NB4 (cell line): ENCODE measurements at regions not wholly inside any gene's neighbourhood (a gene's known extent, or its start where the extent isn't known, plus 50 kb on each side); places are given as distances from the start of the nearest gene placed in this dataset.

Experiments used
- DNase-seq: peaks from one replicate; pipeline ENCODE4 v3.0.0; 2010; ENCODE audit warnings: low read depth
- H3K4me3 ChIP-seq: one replicate; pipeline ENCODE4 v1.5.1; 2011; ENCODE audit warnings: mild to moderate bottlenecking, low read depth, low read length, moderate library complexity
- MYC ChIP-seq: IDR thresholded peaks from 2 replicates; pipeline ENCODE4 v1.6.1; 2011; ENCODE audit warnings: low read depth, low read length
- POLR2A ChIP-seq: IDR thresholded peaks from 2 replicates; pipeline ENCODE4 v1.6.1; 2011; ENCODE audit warnings: mild to moderate bottlenecking; ENCODE audit not compliant: insufficient read length; ENCODE audit errors: extremely low read depth
- TF ChIP-seq, protein P1 (sequence below): IDR thresholded peaks from one replicate; pipeline ENCODE4 v1.5.1; 2012; ENCODE audit warnings: low read depth, low read length
- TF ChIP-seq, protein P2 (sequence below): IDR thresholded peaks from 2 replicates; pipeline ENCODE4 v1.6.1; 2011; ENCODE audit warnings: low read depth, low read length

DNA sequence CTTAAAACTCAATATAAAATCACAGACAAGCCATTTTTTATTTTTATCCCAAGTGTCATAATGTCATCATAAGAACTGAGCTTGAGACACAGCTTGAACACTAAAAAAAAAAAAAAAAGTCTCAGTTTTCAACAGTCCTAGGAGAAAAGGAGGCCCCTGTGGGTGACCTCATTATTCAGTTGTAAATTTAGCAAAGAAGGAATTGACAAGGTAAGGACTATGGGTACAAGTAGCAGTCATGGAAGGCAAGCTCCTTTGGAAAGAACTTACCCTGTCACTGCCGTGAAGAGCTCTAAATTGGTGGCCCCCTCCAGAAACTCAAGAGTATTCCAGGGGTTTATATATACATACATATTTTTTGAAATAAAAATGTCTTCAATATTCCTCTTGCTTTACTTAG is 864.4 kb upstream of the KCND2 start:
- no peak overlapping the region for H3K4me3 ChIP-seq
- TF ChIP-seq, protein P1, sequence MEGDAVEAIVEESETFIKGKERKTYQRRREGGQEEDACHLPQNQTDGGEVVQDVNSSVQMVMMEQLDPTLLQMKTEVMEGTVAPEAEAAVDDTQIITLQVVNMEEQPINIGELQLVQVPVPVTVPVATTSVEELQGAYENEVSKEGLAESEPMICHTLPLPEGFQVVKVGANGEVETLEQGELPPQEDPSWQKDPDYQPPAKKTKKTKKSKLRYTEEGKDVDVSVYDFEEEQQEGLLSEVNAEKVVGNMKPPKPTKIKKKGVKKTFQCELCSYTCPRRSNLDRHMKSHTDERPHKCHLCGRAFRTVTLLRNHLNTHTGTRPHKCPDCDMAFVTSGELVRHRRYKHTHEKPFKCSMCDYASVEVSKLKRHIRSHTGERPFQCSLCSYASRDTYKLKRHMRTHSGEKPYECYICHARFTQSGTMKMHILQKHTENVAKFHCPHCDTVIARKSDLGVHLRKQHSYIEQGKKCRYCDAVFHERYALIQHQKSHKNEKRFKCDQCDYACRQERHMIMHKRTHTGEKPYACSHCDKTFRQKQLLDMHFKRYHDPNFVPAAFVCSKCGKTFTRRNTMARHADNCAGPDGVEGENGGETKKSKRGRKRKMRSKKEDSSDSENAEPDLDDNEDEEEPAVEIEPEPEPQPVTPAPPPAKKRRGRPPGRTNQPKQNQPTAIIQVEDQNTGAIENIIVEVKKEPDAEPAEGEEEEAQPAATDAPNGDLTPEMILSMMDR: no peak
- TF ChIP-seq MYC (no peak), POLR2A (no peak)
- TF ChIP-seq, protein P2, sequence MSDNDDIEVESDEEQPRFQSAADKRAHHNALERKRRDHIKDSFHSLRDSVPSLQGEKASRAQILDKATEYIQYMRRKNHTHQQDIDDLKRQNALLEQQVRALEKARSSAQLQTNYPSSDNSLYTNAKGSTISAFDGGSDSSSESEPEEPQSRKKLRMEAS: no peak
- no peak for DNase-seq

DNA sequence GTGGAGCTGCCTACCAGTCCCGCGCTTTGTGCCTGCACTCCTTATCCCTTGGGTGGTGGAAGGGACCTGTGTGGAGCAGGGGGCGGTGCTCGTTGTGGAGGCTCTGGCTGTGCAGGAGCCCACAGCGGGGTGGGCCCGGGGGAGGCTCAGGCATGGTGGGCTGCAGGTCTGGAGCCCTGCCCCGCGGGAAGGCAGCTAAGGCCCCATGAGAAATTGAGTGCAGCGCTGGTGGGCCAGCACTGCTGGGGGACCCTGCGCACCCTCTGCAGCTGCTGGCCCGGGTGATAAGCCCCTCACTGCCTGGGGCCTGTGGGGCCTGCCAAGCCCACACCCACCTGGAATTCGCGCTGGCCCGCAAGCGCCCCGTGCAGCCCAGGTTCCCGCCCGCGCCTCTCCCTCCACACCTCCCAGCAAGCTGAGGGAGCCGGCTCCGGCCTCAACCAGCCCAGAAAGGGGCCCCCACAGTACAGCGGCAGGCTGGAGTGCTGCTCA is 859.6 kb upstream of the KCND2 start:
- TF ChIP-seq, protein P1: no peak
- no peak for TF ChIP-seq POLR2A
- TF ChIP-seq, protein P2: no peak
- TF ChIP-seq MYC: no peak
- no peak for DNase-seq

DNA sequence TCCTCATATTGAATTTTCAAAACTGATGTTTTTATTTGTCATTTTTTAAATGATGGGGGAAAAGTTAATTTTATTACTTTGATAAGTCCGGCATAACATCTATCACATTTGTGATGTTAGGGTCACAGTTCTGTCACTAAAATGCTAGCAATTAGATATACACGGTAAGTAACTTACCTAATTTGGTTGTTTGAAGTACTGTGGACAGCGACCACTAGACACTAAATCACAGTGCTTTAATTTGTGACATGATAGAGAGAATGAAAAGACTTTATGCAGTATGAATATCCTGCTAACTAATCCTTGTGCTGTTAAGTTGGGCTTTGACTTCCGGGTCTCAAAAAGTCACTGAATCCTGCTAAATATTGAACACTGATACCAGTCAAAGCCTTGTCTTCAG is 857.3 kb upstream of the KCND2 start:
- no peak for DNase-seq
- H3K4me3 ChIP-seq: no peak overlapping the region
- no peak for TF ChIP-seq MYC
- TF ChIP-seq, protein P2: no peak
- TF ChIP-seq, protein P1: no peak
- TF ChIP-seq POLR2A: no peak

More for the DNA sequence above, 859.6 kb upstream of the KCND2 start:
- H3K4me3 ChIP-seq: no peak overlapping the region

DNA sequence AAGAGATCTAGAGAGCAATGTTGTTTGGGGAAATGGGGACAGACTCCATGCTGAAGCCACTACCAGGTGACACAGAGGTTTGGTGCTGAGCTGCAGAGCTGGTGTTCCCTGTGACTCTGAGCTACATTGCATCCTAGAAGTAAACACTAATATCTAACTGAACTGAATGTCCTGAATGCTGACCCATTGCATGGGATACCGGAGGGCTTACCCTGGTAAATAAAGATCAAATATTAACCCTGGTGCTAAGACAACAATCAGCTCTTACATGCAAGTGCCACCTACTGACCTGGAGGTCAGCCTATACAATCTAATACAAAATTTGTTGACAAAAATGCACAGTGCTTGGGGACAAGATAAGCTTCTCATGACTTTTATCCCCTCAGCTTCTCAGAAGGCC is 851.3 kb upstream of the KCND2 start:
- no peak for DNase-seq
- TF ChIP-seq, protein P2: no peak
- TF ChIP-seq MYC: no peak
- no peak overlapping the region for H3K4me3 ChIP-seq

DNA sequence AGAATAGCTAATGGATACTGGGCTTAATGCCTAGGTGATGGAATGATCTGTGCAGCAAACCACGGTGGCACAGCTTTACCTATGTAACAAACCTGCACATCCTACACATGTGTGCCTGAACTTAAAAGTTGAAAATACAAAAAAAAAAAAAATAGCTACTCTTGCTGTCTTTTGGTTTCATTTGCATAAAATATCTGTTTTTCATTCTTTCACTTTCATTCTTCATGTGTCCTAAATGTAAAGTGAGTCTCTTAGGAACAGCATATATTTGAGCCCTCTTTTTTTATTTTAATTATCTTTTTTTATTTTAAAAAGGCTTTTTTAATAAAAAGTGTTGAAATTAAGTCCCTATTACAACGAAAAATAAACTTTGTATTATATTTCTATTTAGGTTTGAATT is 836.1 kb upstream of the KCND2 start:
- no peak for DNase-seq
- H3K4me3 ChIP-seq: no peak overlapping the region
- TF ChIP-seq, protein P2: no peak
- TF ChIP-seq, protein P1: no peak
- TF ChIP-seq MYC: no peak
- TF ChIP-seq POLR2A: no peak

DNA sequence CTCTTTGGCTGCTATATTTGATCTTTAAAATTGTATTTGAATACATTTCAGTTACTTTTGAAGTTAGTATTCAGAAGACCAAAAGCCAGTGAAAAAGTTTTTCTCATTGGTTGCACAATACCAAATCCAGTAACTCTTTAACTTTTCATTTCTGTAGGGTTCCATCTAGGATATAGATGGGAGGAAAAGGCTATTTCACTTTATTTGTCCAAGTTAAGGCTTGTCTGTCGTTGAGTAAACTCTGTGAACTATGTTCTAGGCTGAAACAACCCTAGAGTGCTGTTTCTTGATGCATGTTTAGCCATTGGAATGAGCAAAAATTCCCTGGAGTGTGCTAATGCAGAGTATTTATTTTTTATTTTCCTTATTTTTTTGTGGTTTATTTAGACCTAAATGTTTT is 834.7 kb upstream of the KCND2 start:
- TF ChIP-seq POLR2A (no peak), MYC (no peak)
- TF ChIP-seq, protein P2: no peak
- TF ChIP-seq, protein P1: no peak
- no peak for DNase-seq
- no peak overlapping the region for H3K4me3 ChIP-seq
